Activated CD4-positive, alpha-beta T cell treated with anti-CD3 and anti-CD28 coated beads, Interleukin-10, Interleukin-2, amounts not matched to agents 100 ng/mL and 50 ng/mL, durations not matched to agents 16 hours and 8 hours (primary cell): ENCODE measurements at regions not wholly inside any gene's neighbourhood (a gene's known extent, or its start where the extent isn't known, plus 50 kb on each side); places are given as distances from the start of the nearest gene placed in this dataset.

Experiments
- DNase-seq: peaks from one replicate; pipeline ENCODE4 v3.0.0-alpha.2; 2020

GRCh38 chr1:5514527-5515183 lies 477.6 kb downstream of the NPHP4 start:
- DNase-seq = peak; percentile 73

DNA sequence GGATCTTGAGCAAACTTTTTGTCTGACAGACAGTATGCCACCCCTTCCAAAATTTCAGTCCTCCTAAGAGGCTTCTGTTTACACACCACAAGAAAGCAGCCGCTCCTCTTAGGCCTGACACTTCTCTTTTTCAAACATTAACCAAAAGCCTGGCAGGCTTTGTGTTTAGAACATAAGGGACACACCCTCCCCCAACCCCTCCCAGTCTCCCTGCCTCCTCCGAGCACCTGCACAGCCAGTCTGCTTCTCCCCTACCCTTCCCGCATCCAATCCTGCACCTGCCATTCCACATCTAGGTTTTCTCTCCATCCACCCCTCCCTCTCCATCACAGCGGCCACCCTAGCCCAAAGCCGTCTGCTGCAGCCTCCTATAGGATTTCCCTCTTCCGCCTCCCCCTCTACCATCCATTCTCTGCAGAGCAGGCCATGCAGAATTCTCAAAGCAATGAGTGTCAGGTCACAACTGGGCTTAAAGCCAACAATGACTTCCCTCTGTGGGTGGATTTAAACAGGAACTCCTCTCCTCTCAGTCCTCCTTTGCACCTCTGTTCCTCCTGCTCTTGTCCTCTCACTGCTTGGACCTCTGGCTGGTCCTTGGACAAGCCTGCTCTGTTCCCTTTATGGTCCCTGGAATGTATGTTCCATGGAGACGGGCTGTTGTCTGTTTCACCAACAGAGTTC lies 478.2 kb downstream of the NPHP4 start:
- DNase-seq = no peak

- no peak for DNase-seq
These were observed 479.0 kb downstream of the NPHP4 start for GRCh38 chr1:5513179-5513578.

GRCh38 chr1:5511381-5512097 lies 480.7 kb downstream of the NPHP4 start:
- no peak for DNase-seq

DNA sequence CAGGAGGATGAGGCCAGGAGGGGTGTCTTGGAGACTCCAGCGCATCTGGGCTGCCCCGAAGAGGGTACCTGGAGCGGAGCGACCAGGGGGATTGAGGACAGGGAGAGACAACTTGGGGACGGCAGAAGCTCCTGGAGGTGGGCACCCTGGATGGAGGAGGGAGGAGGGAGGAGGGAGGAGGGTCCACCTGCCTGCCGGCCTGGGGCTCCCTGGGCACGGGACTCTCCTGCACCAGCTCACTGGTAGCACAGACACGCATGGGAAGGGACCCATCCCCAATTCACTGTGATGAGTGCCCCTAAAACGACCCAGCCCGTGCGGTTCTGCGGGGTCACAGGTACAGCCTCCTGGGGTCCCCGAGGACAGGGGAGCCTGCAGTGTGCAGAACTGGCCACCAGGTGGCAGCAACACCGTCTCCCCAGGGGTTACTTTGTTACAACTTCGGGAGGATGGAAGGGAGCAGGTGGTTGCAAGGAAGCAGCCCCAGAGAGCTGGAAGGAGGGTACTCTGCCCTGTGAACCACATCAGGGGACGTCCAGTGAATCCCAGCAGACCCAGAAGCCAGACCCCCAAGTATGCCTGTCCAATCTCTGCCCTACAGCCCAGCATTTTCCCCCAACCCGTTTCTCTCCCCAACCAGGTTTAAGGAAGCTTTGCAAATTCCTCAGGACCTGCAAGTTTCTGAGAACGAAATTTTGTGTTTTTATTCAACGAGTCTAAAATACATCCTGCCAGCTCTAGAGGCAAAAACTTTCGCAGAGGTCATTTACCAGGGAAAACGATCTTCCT lies 482.4 kb downstream of the NPHP4 start:
- peak; percentile 60 for DNase-seq

DNA sequence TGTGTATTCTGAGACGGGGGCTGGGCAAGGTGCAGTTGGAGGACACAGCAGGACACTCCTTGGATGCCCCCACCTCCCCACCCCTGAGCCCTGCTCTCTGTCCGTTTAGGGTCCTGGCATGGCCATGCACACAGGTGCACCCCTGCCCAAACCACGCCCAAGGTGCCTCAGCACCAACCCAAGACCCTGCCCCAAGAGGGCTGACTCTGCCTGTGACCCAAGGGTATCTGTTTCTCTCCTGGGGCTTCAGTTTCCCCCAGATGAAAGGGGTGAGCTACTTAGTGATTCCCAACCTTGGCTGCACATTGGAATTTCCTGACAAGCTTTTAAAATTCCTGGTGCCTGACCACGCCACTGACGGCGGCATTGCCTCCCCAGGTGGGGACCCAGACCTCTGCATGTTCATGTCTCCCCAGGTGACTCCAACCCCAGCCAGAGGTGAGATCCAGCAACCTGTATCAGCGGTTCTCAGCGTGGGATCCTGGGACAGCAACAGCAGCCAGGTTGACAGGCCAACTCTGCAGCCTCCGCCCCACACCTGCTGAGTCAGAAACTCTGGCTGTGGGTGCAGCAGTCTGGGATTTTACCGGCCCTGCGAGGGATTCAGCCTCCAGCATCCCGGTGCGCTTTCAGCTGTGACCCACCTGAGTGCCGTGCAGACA lies 483.4 kb downstream of the NPHP4 start:
- no peak for DNase-seq

- DNase-seq = no peak
These were observed 484.9 kb downstream of the NPHP4 start for GRCh38 chr1:5507340-5507739.

GRCh38 chr1:5506634-5507033 lies 485.6 kb downstream of the NPHP4 start:
- DNase-seq = no peak

DNA sequence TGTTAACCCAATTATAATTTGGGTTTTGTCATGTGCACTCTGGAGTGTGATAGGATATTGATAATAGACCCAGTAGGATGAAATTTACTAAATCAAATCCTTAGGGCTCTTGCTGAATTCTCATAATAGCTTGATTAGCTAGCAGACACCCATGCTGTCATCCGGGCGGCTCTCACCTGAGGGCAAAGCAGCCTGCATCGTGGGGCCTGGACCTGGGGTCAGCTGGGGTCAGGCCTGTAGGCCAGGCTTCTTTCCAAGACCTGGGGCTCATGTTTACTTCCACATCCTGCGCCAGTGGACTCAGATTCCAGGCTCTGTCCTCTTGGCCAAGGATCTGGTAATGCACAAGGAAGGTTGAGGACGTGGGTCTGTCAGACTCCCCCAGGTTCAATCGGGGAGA lies 486.3 kb downstream of the NPHP4 start:
- DNase-seq = no peak

DNA sequence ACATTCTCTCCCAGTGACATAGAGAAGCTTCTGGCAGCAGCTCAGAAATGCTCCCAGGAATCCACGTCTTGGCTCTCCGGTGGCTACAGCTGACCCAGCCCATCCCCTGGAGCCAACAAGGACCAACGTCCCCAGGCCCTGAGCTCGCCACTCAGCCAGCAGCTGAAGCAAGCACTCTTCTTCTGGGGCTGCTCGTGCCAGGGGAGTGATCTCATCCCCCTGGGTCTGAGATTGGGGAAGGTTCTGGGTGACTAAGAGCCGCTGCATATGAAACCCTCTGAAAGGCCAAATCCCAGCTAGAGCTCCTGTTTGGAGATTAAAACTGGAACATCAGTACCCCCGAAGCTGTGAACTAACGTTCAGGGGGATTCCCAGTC lies 487.9 kb downstream of the NPHP4 start:
- DNase-seq = no peak

DNA sequence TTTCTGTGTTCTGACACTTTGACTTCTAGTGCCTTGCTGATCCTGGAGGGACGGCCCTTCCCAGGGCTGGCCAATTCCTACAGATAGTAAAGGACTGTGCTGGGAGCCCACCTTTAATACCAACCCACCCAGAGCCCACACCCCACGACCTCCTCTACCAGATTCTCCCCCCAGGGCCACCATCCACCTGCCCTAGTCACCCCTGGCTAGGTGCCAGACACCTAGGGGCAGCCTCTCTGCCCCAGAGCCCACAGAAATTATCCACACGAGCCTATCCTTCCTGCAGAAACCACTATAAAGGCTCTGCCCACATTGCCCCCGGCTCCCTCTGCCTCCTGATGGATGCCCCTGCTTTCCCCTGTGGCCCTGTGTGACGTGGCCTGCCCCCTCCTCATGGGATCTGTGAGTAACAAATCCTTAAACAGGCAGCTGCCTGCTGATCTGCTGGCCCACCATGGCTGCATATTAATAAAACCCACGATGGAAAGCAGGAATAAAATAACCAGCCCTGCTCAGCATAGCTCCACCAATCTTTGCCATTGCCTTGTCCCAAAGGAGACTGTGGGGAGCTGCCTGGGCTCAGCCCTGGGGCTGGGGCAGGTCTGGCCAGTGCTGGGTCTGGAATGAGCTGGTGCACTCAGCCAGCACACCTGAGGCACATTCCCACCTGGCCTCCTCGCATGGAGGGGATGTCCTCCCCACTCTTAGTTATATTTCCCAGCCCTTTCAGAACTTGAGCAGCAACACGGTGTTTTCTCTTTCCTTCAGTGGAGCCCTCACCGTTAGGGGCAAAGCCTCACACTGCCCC lies 488.5 kb downstream of the NPHP4 start:
- DNase-seq = no peak

DNA sequence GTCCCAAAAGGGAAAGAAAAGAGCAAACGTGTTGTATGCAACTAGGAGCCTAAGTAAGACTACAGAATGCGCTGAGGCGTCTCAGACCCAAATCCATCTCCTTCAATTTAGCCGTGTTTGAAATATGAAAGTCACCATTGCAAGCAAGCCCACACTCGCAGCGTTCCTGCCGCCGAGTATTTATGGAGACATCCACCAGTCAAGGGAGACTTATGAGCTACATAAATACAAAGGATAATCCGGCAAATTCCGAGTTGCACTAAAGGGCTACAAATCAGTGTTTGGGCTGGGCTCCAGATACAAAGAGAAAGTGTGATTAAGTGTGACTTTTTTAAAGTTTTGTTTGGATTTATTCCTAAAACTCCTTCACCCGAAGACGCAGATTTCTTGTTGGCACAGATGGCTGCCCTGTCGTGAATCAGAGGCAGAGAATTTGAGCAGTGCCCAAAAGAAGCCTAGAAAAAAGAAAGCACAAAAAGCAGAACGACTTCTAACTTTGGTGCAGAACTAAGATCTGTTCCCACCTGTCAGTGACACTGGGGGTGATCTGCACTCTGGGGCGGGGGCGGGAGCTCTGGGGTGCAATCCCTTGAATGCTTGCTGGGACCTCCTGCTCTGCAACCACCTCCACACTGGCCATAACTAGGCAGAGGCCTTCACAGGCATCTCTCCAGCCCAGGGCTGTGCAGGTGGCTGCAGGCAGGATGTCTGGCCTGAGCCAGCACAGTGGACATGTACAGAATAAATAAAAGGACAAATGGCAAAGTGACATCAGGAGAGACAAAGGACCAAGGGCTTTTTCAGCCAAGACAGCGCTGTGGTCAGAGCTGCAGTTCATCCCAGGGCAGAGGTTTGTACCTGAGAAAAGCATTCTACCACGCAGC lies 489.7 kb downstream of the NPHP4 start:
- DNase-seq = no peak

GRCh38 chr1:5501206-5501930 lies 490.9 kb downstream of the NPHP4 start:
- DNase-seq = no peak

DNA sequence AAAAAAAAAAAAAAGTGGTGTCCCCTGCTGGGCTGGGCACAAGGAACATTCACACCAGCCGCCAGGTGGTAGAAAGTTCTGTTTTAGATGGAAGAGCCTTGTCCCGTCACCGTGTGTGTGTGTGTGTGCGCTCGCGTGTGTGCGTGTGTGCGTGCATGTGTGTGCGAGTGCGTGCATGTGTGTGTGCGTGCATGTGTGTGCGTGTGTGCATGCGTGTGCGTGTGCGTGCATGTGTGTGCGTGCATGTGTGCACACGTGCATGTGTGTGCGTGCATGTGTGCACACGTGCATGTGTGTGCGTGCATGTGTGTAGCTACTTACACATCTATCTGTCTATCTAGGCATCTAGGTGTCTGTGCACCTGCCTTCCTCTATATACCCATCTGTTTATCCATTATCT lies 491.7 kb downstream of the NPHP4 start:
- DNase-seq = no peak

GRCh38 chr1:5497503-5497902 lies 494.7 kb downstream of the NPHP4 start:
- no peak for DNase-seq

- no peak for DNase-seq
These were observed 496.4 kb downstream of the NPHP4 start for GRCh38 chr1:5495596-5496410.

DNA sequence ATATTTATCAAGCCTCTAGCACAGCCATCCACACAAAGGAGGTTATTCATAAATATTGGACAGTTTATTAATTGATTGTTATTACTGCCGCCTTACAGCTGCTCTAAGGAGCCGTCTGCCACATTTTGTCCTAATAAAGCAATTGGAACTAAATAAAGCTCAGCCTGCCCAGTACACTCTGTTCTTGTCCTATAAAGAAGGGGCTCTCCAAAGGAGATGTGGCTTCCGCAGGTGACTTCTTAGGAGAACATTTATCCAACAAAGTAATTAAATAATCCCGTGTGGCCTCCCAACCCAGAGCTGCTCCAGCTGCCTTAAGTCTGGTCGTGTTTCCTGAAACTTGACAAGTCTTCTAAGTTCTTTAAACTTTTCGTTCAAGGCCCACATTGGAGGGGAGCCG lies 497.7 kb downstream of the NPHP4 start:
- no peak for DNase-seq

- DNase-seq = no peak
These were observed 498.3 kb downstream of the NPHP4 start for GRCh38 chr1:5493851-5494311.

GRCh38 chr1:5493275-5493674 lies 498.9 kb downstream of the NPHP4 start:
- no peak for DNase-seq
